A673 (cell line): ENCODE measurements at regions not wholly inside any gene's neighbourhood (a gene's known extent, or its start where the extent isn't known, plus 50 kb on each side); places are given as distances from the start of the nearest gene placed in this dataset.

ENCODE experiments used
- CTCF ChIP-seq: fragments of 300-800, 200-600 bp; sonication (generic); conservative IDR thresholded peaks from 2 replicates; pipeline ENCODE4 v1.5.1; 2017; ENCODE audit warnings: low read depth, mild to moderate bottlenecking, antibody characterized with exemption, low read length, moderate library complexity, mixed read lengths
- EZH2 ChIP-seq: fragments of 200-600 bp; sonication (generic); IDR thresholded peaks from 2 replicates; pipeline ENCODE4 v1.6.1; 2017; ENCODE audit warnings: borderline replicate concordance, low read depth, mild to moderate bottlenecking, mixed read lengths, antibody characterized with exemption, low read length; ENCODE audit not compliant: poor library complexity, severe bottlenecking

GRCh38 chr5:163595932-163596607 lies 90.7 kb downstream of the MAT2B start:
- no peak for TF ChIP-seq EZH2
- no peak for TF ChIP-seq CTCF
